ENCODE measurements at regions not wholly inside any gene's neighbourhood (a gene's known extent, or its start where the extent isn't known, plus 50 kb on each side); places are given as distances from the start of the nearest gene placed in this dataset.

- intact Hi-C loops (cut with micrococcal nuclease), result loop anchor here (1.0 to 10.0 kb wide), 2 partner anchors 197 to 463 kb away; no protein-coding TSS in a partner anchor
Measured at GRCh38 chr11:76721755-76722677, 51.5 kb upstream of the LRRC32 start.

GRCh38 chr11:76723142-76723541 lies 52.6 kb upstream of the LRRC32 start:
- intact Hi-C loops (cut with micrococcal nuclease), result loop anchor here (10.0 kb wide), 1 partner anchor 462 kb away; no protein-coding TSS in a partner anchor

GRCh38 chr11:76723548-76723947 lies 53.0 kb upstream of the LRRC32 start:
- intact Hi-C loops (cut with micrococcal nuclease), result loop anchor here (10.0 kb wide), 1 partner anchor 461 kb away; no protein-coding TSS in a partner anchor

- intact Hi-C loops (cut with micrococcal nuclease), result loop anchor here (10.0 kb wide), 1 partner anchor 461 kb away; no protein-coding TSS in a partner anchor
Measured at GRCh38 chr11:76724171-76724768, 53.7 kb upstream of the LRRC32 start.

GRCh38 chr11:76728227-76728626 lies 54.9 kb upstream of the TSKU start:
- intact Hi-C loops (cut with micrococcal nuclease), result loop anchor here (10.0 kb wide), 1 partner anchor 457 kb away; no protein-coding TSS in a partner anchor

- intact Hi-C loops (cut with micrococcal nuclease), result loop anchor here (10.0 kb wide), 1 partner anchor 456 kb away; no protein-coding TSS in a partner anchor
Measured at GRCh38 chr11:76728778-76729177, 54.4 kb upstream of the TSKU start.

- intact Hi-C loops (cut with micrococcal nuclease), result loop anchor here (10.0 kb wide), 1 partner anchor 456 kb away; no protein-coding TSS in a partner anchor
Measured at GRCh38 chr11:76729214-76729613, 53.9 kb upstream of the TSKU start.

- intact Hi-C loops (cut with micrococcal nuclease), result no loop called here
Measured at GRCh38 chr11:76730887-76731565, 52.1 kb upstream of the TSKU start.

- intact Hi-C loops (cut with micrococcal nuclease), result no loop called here
Measured at GRCh38 chr11:76732643-76733042, 50.5 kb upstream of the TSKU start.

All from T-helper 1 cell treated with Interleukin-12 subunit alpha and Interleukin-12 subunit beta and Interleukin-4 antibody, amounts not matched to agents 30 ng/mL and 1 ng/mL, for 36 hours (primary cell).